Mucosa of descending colon (tissue), 3 donors: ENCODE measurements at regions not wholly inside any gene's neighbourhood (a gene's known extent, or its start where the extent isn't known, plus 50 kb on each side); places are given as distances from the start of the nearest gene placed in this dataset.

Source experiments
- ATAC-seq: fragments of 200-7000 bp; cut with Tn5 transposase; one replicate; pipeline ENCODE4 v1.9.1; 2020; ENCODE audit warnings: mild to moderate bottlenecking, moderate library complexity
- DNase-seq, 3 donors: peaks; one replicate each; pipeline ENCODE4 v3.0.0-alpha.2; 2020
- H3K36me3 ChIP-seq: fragments of 200-600 bp; one replicate; pipeline ENCODE4 v1.8.0; 2021; ENCODE audit warnings: low read depth, mild to moderate bottlenecking
- H3K4me1 ChIP-seq: fragments of 200-600 bp; one replicate; pipeline ENCODE4 v1.8.0; 2021; ENCODE audit warnings: low read depth, mild to moderate bottlenecking
- H3K4me3 ChIP-seq: fragments of 200-600 bp; one replicate; pipeline ENCODE4 v1.8.0; 2021; ENCODE audit warnings: mild to moderate bottlenecking
- H3K9me3 ChIP-seq: fragments of 200-600 bp; one replicate; pipeline ENCODE4 v1.8.0; 2021; ENCODE audit warnings: mild to moderate bottlenecking
- intact Hi-C, 2 donors: fragments of 100-400 bp; cut with DNase I in 1 of 2; cut with micrococcal nuclease in 1 of 2; formaldehyde crosslinking; loops; one replicate each; pipeline versions ENCODE4 v1.11.0 to v1.11.1; 2022; cut with DNase I, micrococcal nuclease
- TF ChIP-seq, protein P1 (sequence below): fragments of 200-600 bp; IDR thresholded peaks from one replicate; pipeline ENCODE4 v1.8.0; 2022; ENCODE audit warnings: antibody characterized with exemption, mild to moderate bottlenecking
- donor health status: DM: no; HTN: no; CAD: no; lungs with moderate emphysema.
- donor health status: DM: no; HTN: no; CAD: no.
- donor health status: DM: no; HTN: yes; CAD: no.

DNA sequence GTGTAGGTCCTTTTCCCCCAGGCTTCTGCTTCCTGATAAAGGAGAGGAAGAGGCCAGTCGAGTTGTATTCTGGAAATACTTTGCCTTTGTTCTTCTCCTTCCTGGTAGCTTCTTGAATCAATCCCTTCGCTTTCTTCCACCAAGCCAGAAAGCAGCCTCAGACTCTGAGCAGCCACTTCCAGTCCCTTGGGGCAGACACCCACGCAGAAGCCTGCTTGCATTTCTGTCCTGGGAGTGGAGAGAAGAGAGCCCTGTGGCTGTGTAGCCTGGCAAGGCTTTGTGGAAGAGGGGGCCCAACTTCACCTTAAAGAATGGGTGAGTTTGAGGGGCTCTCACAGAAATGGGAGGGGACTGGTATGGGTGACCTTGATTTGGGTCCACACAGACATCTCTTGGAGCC lies 211.0 kb upstream of the SSTR4 start:
- no peak overlapping the region for H3K4me3 ChIP-seq
- TF ChIP-seq, protein P1, sequence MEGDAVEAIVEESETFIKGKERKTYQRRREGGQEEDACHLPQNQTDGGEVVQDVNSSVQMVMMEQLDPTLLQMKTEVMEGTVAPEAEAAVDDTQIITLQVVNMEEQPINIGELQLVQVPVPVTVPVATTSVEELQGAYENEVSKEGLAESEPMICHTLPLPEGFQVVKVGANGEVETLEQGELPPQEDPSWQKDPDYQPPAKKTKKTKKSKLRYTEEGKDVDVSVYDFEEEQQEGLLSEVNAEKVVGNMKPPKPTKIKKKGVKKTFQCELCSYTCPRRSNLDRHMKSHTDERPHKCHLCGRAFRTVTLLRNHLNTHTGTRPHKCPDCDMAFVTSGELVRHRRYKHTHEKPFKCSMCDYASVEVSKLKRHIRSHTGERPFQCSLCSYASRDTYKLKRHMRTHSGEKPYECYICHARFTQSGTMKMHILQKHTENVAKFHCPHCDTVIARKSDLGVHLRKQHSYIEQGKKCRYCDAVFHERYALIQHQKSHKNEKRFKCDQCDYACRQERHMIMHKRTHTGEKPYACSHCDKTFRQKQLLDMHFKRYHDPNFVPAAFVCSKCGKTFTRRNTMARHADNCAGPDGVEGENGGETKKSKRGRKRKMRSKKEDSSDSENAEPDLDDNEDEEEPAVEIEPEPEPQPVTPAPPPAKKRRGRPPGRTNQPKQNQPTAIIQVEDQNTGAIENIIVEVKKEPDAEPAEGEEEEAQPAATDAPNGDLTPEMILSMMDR = no peak
- ATAC-seq = no peak
- H3K36me3 ChIP-seq = no peaks in the 10 kb centered on the region
- intact Hi-C loops = no loop called here
- no peaks in the 10 kb centered on the region for H3K9me3 ChIP-seq
- no peaks in the 10 kb centered on the region for H3K4me1 ChIP-seq
- DNase-seq = no peak

- H3K9me3 ChIP-seq = no peaks in the 10 kb centered on the region
- DNase-seq (no peak), ATAC-seq (no peak)
- intact Hi-C loops = no loop called here
- TF ChIP-seq, protein P1 = no peak
- H3K36me3 ChIP-seq = no peaks in the 10 kb centered on the region
- no peak overlapping the region for H3K4me3 ChIP-seq
- H3K4me1 ChIP-seq = no peaks in the 10 kb centered on the region
Observed at GRCh38 chr20:22825076-22825475, 210.0 kb upstream of the SSTR4 start.

- no peaks in the 10 kb centered on the region for H3K4me1 ChIP-seq
- ATAC-seq = no peak
- H3K36me3 ChIP-seq = no peaks in the 10 kb centered on the region
- DNase-seq = no peak
- H3K9me3 ChIP-seq = no peaks in the 10 kb centered on the region
- TF ChIP-seq, protein P1 = no peak
- intact Hi-C loops = no loop called here
- H3K4me3 ChIP-seq = no peak overlapping the region
Observed at GRCh38 chr20:22825546-22825945, 209.6 kb upstream of the SSTR4 start.

DNA sequence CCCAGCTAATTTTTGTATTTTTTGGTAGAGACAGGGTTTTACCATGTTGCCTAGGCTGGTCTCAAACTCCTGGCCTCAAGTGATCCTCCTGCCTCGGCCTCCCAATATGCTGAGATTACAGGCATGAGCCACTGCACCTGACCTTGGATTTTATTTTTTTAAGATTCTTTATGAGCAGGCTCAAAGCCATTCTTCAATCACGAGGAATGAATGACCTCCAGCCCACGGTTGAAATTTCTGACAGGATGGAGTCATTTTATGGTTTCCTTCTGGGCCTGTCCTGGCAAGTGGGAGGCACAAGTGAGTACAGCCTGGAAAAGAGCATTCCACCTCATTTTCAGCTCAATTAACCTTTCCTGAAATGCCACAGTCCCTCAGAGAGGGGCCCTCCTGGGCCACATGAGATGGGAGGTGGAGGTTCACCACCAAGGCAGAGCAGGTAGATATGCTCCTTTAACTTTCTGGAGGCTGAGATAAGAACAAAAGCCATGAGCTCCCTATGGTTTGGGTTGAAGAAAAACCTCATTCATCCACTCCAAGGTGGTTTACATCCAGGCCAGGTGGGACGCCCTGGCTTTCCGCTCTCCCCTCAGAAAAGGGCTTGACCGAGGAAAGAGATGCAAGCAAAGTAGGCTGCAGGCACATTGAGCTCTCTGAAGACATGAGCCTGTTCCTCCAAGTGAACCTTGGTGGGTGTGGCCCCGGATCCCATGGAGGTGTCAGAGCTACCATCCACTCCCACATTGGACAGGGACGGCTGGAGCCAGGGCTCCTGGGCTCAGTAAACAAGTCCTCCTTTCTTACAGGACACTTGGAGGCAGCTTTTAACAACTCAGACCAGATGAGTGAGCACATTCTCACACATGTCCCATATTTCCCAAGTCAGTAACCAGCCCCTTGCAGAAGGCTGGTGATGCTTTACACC lies 208.5 kb upstream of the SSTR4 start:
- ATAC-seq (no peak), DNase-seq (no peak)
- H3K4me1 ChIP-seq = no peaks in the 10 kb centered on the region
- no peaks in the 10 kb centered on the region for H3K36me3 ChIP-seq
- H3K4me3 ChIP-seq = no peak overlapping the region
- intact Hi-C loops = no loop called here
- TF ChIP-seq, protein P1 = no peak
- H3K9me3 ChIP-seq = peaks cover 2% of the 10 kb centered on the region

GRCh38 chr20:22827916-22828315 lies 207.2 kb upstream of the SSTR4 start:
- H3K4me3 ChIP-seq = no peak overlapping the region
- H3K4me1 ChIP-seq = no peaks in the 10 kb centered on the region
- DNase-seq = no peak
- H3K36me3 ChIP-seq = no peaks in the 10 kb centered on the region
- TF ChIP-seq, protein P1 = no peak
- intact Hi-C loops = no loop called here
- H3K9me3 ChIP-seq = peaks cover 2% of the 10 kb centered on the region
- no peak for ATAC-seq
